Mammary epithelial cell (primary cell): ENCODE measurements at regions not wholly inside any gene's neighbourhood (a gene's known extent, or its start where the extent isn't known, plus 50 kb on each side); places are given as distances from the start of the nearest gene placed in this dataset.

Experiments
- CTCF ChIP-seq, 2 donors: IDR thresholded peaks in 1 of 2; conservative IDR thresholded peaks in 1 of 2; 2 replicates each; pipeline ENCODE4 v1.5.1; 2011 to 2012; ENCODE audit warnings: inconsistent platforms in 2 of 2, low read length in 2 of 2, mild to moderate bottlenecking in 2 of 2, control low read depth in 1 of 2, low read depth in 1 of 2; ENCODE audit not compliant: insufficient read depth in 1 of 2; ENCODE audit errors: extremely low read depth in 1 of 2
- EZH2 ChIP-seq: IDR thresholded peaks from 2 replicates; pipeline ENCODE4 v1.6.1; 2012; ENCODE audit warnings: low read length, inconsistent platforms, borderline replicate concordance

- TF ChIP-seq CTCF (conservative IDR thresholded peaks at IDR 0.05 in 1 of 2, IDR thresholded peaks at IDR 0.05 in 1 of 2; ENCODE audit: extremely low read depth in 1 of 2, insufficient read depth in 1 of 2, low read depth in 1 of 2, low read length in 2 of 2) (no peak), EZH2 (no peak)
Measured at GRCh38 chr11:36890841-36891240, 292.8 kb upstream of the RAG2 start.
